Activated T-cell treated with anti-CD3 and anti-CD28 coated beads for 1 hour (primary cell): ENCODE measurements at regions not wholly inside any gene's neighbourhood (a gene's known extent, or its start where the extent isn't known, plus 50 kb on each side); places are given as distances from the start of the nearest gene placed in this dataset.
"Not testable (repeated sequence)": the region's sequence is repeated elsewhere in the genome, so short reads cannot be mapped to it uniquely, and the experiment has no call there.

ENCODE experiments used
- DNase-seq: peaks from one replicate; pipeline ENCODE4 v3.0.0-alpha.2; 2020; ENCODE audit warnings: low read depth

DNA sequence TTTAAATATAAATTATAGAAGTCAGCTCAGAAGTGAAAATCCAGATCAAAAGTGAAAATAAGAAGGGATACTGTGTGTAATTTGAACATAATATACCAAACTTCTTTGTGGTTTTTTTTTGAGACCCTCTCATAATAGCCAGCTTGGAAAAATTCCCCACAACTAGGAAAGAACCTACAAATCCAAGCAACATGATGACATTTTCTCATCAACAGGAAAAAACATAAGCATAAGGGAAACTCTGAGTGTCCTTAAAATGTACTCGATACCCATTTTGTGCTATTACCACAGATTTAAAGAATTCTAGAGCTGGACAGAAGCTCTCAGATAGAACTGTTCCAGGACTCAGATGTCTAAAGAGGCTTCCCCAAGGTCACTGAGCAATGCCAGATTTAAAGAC, 214.8 kb upstream of the KLF14 start:
- DNase-seq: no peak

GRCh38 chr7:130949550-130949949, 215.5 kb upstream of the KLF14 start:
- DNase-seq: no peak

GRCh38 chr7:130950054-130950453, 216.0 kb upstream of the KLF14 start:
- DNase-seq: no peak

DNA sequence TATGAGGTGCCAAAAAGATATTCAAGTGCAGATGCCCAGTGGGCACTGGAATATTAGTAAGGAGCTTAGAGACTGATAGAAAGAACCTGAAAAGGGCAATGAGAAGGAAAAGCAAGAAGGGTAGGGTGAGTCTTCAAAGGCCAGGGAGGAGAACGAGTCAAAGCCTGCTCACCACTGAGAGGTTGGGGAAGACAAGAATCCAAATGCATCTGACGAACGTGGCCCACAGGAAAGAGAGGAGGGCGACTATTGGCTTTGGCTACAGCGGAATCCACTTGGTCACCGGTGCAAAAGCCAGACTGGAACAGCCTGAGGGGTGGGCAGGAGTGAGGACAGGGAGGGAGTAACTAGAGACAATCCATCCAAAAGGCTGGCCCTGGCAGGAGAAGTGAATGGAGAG, 216.7 kb upstream of the KLF14 start:
- DNase-seq: no peak

GRCh38 chr7:130951303-130951975, 217.4 kb upstream of the KLF14 start:
- no peak for DNase-seq

DNA sequence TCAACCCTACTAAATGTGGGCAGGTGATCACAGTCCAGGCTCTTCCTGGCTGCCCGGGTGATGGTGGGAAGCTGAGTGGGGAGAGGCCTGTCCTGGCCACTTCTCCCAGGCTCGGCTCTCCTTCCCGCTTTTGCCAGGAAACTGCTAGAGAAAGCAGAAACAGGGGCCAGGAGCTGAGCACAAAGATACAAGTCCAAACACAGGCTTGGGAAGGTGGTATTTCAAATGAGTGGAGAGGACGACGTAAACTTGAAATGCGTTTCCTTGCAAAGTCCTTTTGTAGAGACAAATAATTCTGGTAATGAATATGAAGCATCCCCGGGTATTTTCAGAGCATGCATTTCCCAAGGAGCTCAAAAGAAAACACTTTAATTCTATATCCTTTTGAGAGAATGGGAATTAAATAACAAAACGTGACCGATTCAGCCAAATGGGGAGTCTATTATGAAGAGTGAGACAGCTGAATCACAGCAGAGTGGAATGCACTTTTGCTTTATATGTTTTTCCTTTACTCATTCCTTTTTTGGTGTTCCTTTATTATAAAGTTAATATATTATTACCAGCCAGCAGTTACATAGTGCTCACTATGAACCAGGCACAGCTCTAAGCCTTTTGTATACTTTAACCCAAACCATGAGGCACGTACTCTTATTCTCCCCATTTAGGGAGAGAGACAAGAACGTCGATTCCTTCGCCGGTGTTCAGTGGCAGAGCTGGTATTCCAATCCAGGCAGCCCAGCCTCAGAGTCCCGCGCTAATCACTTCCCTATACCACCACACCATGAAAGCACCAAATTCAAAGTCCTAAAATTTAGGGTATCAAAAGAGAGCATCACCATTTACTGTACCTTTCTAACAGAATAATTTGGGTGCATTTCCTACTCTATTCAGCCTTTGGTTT, 218.2 kb upstream of the KLF14 start:
- no peak for DNase-seq

DNA sequence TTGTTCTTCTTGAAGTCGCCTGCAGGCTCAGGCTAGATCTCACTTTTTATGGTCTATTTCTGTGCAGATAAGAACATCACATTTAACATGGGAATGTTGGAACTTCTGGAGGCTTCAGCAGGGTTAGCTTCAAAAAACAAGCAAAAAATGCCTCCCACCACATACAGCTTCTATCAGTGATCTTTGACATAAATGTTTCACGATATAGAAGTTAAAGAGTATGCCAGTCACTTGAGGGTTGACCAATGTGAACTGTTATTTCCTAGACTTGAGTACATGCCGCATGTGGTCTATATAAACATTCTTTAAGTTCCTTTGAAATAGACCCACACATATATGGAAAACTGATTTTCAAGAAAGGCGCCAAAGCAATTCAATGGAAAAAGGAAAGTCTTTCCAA, 219.2 kb upstream of the KLF14 start:
- no peak for DNase-seq

DNA sequence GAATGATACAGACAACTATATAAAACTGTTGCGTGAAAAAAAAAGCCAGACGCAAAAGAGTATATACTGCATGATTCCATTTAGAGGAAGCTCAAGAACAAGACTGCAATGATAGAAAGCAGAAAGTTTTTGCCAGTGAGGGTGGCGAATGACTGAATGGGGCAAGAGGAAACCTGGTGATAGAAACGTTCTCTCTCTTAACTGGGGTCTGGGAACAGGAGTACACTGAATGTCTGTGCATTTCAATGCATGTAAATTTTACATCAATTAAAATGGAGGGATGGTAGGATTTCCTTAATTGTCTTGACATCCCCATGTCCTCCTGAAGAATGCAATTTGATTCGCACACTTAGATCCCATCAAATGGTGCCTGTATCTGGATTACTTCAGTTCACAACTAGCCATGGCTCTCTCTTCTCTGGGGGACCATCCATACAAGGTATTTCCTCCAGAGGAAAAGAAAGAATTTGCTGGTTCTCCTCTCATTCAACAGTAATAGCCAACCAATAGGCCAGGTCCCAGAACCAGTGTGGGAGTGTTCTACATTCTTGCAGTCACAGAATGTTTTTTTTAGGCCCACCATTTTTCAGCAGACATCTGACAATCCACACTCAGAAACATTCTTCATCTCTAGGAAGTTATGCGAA, 221.0 kb upstream of the KLF14 start:
- DNase-seq: no peak

GRCh38 chr7:130955565-130955919, 221.5 kb upstream of the KLF14 start:
- no peak for DNase-seq

- DNase-seq: no peak
These were observed 222.6 kb upstream of the KLF14 start for GRCh38 chr7:130956417-130957136.

DNA sequence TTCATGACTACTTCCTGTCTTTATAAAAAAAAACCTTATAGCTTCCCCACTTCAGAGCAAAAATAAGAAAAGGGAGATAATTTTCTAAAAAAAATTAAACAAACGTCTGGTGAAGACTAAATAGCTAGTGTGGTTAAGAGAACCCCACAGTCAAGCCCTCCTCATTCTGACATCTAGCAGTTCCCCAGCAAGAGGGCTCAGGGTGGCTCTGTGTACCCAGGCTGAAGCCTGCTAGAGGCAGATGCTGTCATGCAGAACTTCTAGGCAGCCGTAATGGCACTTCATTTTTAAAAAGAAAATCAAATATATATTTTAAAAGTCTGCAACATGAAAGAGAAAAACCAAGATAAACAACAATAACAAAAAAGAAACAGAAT, 223.1 kb upstream of the KLF14 start:
- no peak for DNase-seq

GRCh38 chr7:130957722-130958435, 223.9 kb upstream of the KLF14 start:
- DNase-seq: not testable (repeated sequence)

GRCh38 chr7:130958846-130959245, 224.8 kb upstream of the KLF14 start:
- DNase-seq: no peak

GRCh38 chr7:130959743-130960207, 225.8 kb upstream of the KLF14 start:
- DNase-seq: no peak

DNA sequence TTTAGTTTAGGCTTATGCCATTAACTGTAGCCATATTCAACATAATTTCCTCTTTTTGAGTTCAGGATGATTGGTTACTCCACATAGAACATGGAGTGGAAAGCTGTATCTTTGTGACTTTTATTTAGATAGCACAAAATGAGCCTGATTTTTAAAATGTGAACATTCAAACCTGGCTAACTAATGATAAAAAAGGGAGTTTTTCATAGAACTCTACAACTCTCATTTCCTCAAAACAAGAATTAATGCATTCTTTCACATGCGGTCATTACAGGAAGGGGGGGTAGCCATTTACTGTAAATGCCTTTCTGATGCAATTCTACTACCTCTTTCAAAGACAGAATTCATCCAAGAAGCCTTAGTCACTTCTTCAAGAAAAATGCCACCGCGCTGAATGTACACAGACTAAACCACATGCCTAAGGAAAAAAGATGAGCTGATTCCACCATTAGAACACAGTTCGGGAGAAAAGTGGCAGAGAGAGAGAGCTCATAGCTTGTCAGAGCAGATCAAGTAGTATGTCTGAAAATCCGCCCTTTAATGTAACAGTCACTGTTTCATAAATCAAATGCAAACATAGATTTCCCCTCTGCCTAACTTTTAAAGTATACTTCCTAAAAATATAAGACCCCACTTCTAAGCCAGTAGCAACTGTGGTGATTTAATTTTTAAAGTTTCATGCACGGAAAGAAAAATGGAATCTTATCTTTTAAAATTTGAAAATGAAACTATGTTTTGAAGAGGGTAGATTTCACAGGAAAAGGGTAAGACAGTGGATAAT, 226.4 kb upstream of the KLF14 start:
- no peak for DNase-seq

- peak; percentile 34 for DNase-seq
These were observed 227.2 kb upstream of the KLF14 start for GRCh38 chr7:130961128-130961601.

DNA sequence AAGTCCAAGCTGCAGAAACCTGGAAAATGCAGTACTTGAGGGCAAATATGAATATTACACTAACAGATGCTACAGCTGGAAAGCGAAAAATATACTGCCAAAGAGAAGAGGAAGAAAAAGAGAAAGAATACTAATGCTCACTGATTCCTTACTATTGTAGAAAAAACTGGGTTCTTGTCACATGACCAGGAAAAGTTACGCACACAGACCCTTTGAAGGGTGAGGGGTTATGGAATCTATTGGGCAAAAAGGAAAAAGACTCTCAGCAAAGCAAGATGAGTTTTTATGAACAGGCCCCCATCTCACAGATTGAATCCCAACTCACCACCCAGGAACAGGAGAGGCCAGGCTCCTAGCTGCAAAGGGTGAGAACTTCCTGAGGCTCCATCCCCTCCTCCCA, 228.1 kb upstream of the KLF14 start:
- no peak for DNase-seq

- DNase-seq: no peak
These were observed 229.3 kb upstream of the KLF14 start for GRCh38 chr7:130963339-130963738.

GRCh38 chr7:130965515-130965914, 231.5 kb upstream of the KLF14 start:
- DNase-seq: no peak

DNA sequence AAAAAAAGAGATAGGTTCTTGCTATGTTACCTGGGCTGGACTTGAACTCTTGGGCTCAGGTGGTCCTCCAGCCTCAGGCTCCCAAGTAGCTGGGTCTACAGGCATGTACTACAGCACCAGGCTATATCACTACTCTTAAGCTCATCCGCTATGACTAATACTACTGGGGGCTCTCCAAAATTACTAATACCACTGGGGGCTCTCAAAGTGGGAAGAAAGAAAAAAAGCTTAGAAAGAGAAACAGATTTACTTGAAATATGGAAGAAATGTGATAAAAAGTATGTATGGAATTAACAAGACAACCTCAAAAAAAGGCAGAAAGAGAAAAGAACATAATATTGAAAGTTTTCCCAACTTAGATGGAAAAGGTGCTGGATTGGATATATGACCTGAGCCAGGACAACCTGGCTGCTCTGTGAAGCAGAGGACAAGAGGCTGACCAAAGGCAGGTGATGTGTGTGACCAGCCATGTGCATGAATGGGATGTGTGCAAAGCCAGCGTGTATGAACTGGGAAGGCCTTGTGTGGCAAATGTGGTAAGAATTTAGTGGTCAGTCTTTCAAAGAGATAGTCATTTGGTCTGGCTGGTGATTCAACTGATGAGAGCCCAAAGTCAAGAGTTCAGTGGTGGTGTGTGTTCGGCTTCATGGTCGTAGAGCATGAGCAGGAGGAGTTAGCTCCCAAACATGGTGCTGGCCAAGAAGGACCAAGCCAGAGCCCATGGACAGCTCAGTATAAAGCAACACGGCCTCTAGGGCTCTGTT, 232.4 kb upstream of the KLF14 start:
- DNase-seq: no peak
